ENCODE measurements at regions not wholly inside any gene's neighbourhood (a gene's known extent, or its start where the extent isn't known, plus 50 kb on each side); places are given as distances from the start of the nearest gene placed in this dataset.

GRCh38 chrX:16240968-16241367 lies 73.7 kb downstream of the MAGEB17 start:
- no peak for FAIRE-seq
- dilution Hi-C loops (cut with MboI; ENCODE audit: extremely low pct_ligation_motif_present, low sequenced_read_pairs) = no loop called here

GRCh38 chrX:16250296-16250695 lies 83.0 kb downstream of the MAGEB17 start:
- no peaks in the 10 kb centered on the region for H4K20me1 ChIP-seq (ENCODE audit: control insufficient read depth, extremely low read depth, insufficient read depth, low read length)
- dilution Hi-C loops (cut with MboI; ENCODE audit: extremely low pct_ligation_motif_present, low sequenced_read_pairs) = no loop called here
- FAIRE-seq = no peak
- H3K27me3 ChIP-seq (ENCODE audit: control insufficient read depth, extremely low read depth, insufficient read depth, low read length) = no peaks in the 10 kb centered on the region
- no peaks in the 10 kb centered on the region for H3K9me1 ChIP-seq (ENCODE audit: control insufficient read depth, extremely low read depth, insufficient read depth, low read length)
- no peak overlapping the region for H3K9ac ChIP-seq (ENCODE audit: control insufficient read depth, extremely low read depth, insufficient read depth, low read length)
- no peak overlapping the region for H3K27ac ChIP-seq (ENCODE audit: control insufficient read depth, insufficient read depth, low read length)
- H2AFZ ChIP-seq (ENCODE audit: control insufficient read depth, low read length) = no peak overlapping the region
- H3K4me1 ChIP-seq (ENCODE audit: control insufficient read depth, extremely low read depth, insufficient read depth, low read length) = no peaks in the 10 kb centered on the region
- no peaks in the 10 kb centered on the region for H3K9me3 ChIP-seq (ENCODE audit: control insufficient read depth, low read depth, low read length)
- H3K4me2 ChIP-seq (ENCODE audit: control insufficient read depth, extremely low read depth, insufficient read depth, low read depth, low read length) = no peak overlapping the region
- TF ChIP-seq, protein P1, sequence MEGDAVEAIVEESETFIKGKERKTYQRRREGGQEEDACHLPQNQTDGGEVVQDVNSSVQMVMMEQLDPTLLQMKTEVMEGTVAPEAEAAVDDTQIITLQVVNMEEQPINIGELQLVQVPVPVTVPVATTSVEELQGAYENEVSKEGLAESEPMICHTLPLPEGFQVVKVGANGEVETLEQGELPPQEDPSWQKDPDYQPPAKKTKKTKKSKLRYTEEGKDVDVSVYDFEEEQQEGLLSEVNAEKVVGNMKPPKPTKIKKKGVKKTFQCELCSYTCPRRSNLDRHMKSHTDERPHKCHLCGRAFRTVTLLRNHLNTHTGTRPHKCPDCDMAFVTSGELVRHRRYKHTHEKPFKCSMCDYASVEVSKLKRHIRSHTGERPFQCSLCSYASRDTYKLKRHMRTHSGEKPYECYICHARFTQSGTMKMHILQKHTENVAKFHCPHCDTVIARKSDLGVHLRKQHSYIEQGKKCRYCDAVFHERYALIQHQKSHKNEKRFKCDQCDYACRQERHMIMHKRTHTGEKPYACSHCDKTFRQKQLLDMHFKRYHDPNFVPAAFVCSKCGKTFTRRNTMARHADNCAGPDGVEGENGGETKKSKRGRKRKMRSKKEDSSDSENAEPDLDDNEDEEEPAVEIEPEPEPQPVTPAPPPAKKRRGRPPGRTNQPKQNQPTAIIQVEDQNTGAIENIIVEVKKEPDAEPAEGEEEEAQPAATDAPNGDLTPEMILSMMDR (optimal IDR thresholded peaks at IDR 0.05 in 1 of 3, IDR thresholded peaks at IDR 0.05 in 1 of 3, conservative IDR thresholded peaks at IDR 0.05 in 1 of 3; ENCODE audit: extremely low read depth in 1 of 3, insufficient read depth in 2 of 3, low read length in 3 of 3) = no peak
- TF ChIP-seq EZH2 (IDR thresholded peaks at IDR 0.05; ENCODE audit: low read length) = no peak
- DNase-seq (ENCODE audit: low read depth, low spot score) = no peak
- H3K79me2 ChIP-seq (ENCODE audit: control insufficient read depth, insufficient read depth, low read length) = no peaks in the 10 kb centered on the region
- H3K4me3 ChIP-seq (ENCODE audit: control insufficient read depth in 2 of 3, extremely low read depth in 1 of 3, insufficient read depth in 2 of 3, low read depth in 1 of 3, low read length in 3 of 3) = no peak overlapping the region
- H3K36me3 ChIP-seq (ENCODE audit: control insufficient read depth in 2 of 2, extremely low read depth in 1 of 2, insufficient read depth in 2 of 2, low read length in 2 of 2) = no peaks in the 10 kb centered on the region

More at GRCh38 chrX:16240968-16241367, 73.7 kb downstream of the MAGEB17 start:
- H3K79me2 ChIP-seq (ENCODE audit: control insufficient read depth, insufficient read depth, low read length) = no peaks in the 10 kb centered on the region
- H3K4me3 ChIP-seq (ENCODE audit: control insufficient read depth in 2 of 3, extremely low read depth in 1 of 3, insufficient read depth in 2 of 3, low read depth in 1 of 3, low read length in 3 of 3) = no peak overlapping the region
- no peak overlapping the region for H2AFZ ChIP-seq (ENCODE audit: control insufficient read depth, low read length)
- no peak overlapping the region for H3K9ac ChIP-seq (ENCODE audit: control insufficient read depth, extremely low read depth, insufficient read depth, low read length)
- no peak overlapping the region for H3K27ac ChIP-seq (ENCODE audit: control insufficient read depth, insufficient read depth, low read length)
- TF ChIP-seq, protein P1 (optimal IDR thresholded peaks at IDR 0.05 in 1 of 3, IDR thresholded peaks at IDR 0.05 in 1 of 3, conservative IDR thresholded peaks at IDR 0.05 in 1 of 3; ENCODE audit: extremely low read depth in 1 of 3, insufficient read depth in 2 of 3, low read length in 3 of 3) = no peak
- no peak for TF ChIP-seq EZH2 (IDR thresholded peaks at IDR 0.05; ENCODE audit: low read length)
- no peaks in the 10 kb centered on the region for H3K9me3 ChIP-seq (ENCODE audit: control insufficient read depth, low read depth, low read length)
- no peaks in the 10 kb centered on the region for H3K27me3 ChIP-seq (ENCODE audit: control insufficient read depth, extremely low read depth, insufficient read depth, low read length)
- no peak overlapping the region for H3K4me2 ChIP-seq (ENCODE audit: control insufficient read depth, extremely low read depth, insufficient read depth, low read depth, low read length)
- H3K9me1 ChIP-seq (ENCODE audit: control insufficient read depth, extremely low read depth, insufficient read depth, low read length) = no peaks in the 10 kb centered on the region
- H4K20me1 ChIP-seq (ENCODE audit: control insufficient read depth, extremely low read depth, insufficient read depth, low read length) = no peaks in the 10 kb centered on the region
- no peaks in the 10 kb centered on the region for H3K36me3 ChIP-seq (ENCODE audit: control insufficient read depth in 2 of 2, extremely low read depth in 1 of 2, insufficient read depth in 2 of 2, low read length in 2 of 2)
- no peak for DNase-seq (ENCODE audit: low read depth, low spot score)
- H3K4me1 ChIP-seq (ENCODE audit: control insufficient read depth, extremely low read depth, insufficient read depth, low read length) = peaks cover 4% of the 10 kb centered on the region

Measured in keratinocyte (primary cell).